GM12892 (cell line): ENCODE measurements at regions not wholly inside any gene's neighbourhood (a gene's known extent, or its start where the extent isn't known, plus 50 kb on each side); places are given as distances from the start of the nearest gene placed in this dataset.

Experiments used
- POLR2A ChIP-seq: IDR thresholded peaks from 2 replicates; pipeline ENCODE4 v1.6.1; 2011; ENCODE audit warnings: low read depth, low read length, control low read depth
- POLR2AphosphoS5 ChIP-seq: IDR thresholded peaks from 2 replicates; pipeline ENCODE4 v1.6.1; 2011; ENCODE audit warnings: low read depth, low read length, control low read depth

GRCh38 chr13:109355166-109355565 is 431.2 kb downstream of the IRS2 start:
- TF ChIP-seq POLR2A (no peak), POLR2AphosphoS5 (no peak)
